ENCODE measurements at regions not wholly inside any gene's neighbourhood (a gene's known extent, or its start where the extent isn't known, plus 50 kb on each side); places are given as distances from the start of the nearest gene placed in this dataset. TPM values are rescaled to one million over a fixed set of nuclear protein-coding genes. Genes with fewer than 3 reads are reported as not detected.

DNA sequence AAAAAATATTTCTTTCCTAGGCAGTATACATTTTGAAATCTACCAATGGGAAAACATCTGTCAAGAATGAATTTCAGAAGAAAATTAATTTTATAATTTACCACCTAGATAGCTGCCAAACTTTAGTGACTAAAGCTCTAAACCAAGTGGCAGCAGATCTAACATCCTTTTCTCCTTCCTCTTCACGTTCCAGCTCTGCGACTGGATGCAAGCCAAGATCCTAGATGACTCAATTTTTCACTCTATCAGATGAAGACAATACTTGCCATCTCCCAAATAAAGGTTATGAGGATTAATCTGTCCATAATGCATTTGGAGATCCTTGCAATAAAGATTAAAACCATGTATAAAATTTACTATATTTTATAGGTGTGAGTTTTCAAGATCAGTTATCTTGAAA is 66.7 kb upstream of the MIR17HG start:
- Histone ChIP-seq H3K4me3 (ENCODE audit: low read depth, low read length) (no peak overlapping the region), H3K4me1 (ENCODE audit: control insufficient read depth, insufficient read depth, low read length) (no peaks in the 10 kb centered on the region), H3K27ac (ENCODE audit: low read depth, low read length) (no peak overlapping the region), H3K27me3 (ENCODE audit: control insufficient read depth, insufficient read depth, low read length) (no peaks in the 10 kb centered on the region), H3K36me3 (ENCODE audit: control insufficient read depth, insufficient read depth, low read length) (no peaks in the 10 kb centered on the region), H3K9me3 (ENCODE audit: control insufficient read depth, insufficient read depth, low read length) (no peaks in the 10 kb centered on the region)
- DNase-seq (ENCODE audit: low read depth in 4 of 6, low spot score in 6 of 6), result peak in 2 of 6 donors; percentile 3 to 4
- 54% methylated on average over 2 of the region's 2 CpGs for WGBS (ENCODE audit: insufficient coverage)

DNA sequence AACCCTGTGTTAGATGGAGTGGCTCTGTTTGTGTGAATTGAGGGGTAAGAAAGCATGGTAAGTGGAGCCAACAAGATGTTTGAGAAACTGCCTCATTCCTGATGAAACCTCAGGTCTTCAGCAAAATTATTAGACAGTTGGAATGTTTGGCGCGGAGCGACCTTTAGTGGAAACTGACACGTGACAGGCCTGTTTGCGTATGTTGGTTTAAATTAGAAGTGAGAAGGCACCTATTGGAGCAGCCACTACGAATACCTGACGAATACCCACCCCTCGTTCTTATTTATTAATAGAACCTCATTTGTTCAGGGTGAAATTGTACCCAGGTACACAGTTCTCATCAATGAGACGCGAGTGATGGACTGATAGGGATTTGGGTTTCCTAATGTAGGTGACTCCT is 63.2 kb upstream of the MIR17HG start:
- 98% methylated on average over 5 of the region's 10 CpGs for WGBS (ENCODE audit: insufficient coverage)
- Histone ChIP-seq H3K4me3 (ENCODE audit: low read depth, low read length) (no peak overlapping the region), H3K36me3 (ENCODE audit: control insufficient read depth, insufficient read depth, low read length) (no peaks in the 10 kb centered on the region), H3K27ac (ENCODE audit: low read depth, low read length) (no peak overlapping the region), H3K9me3 (ENCODE audit: control insufficient read depth, insufficient read depth, low read length) (no peaks in the 10 kb centered on the region), H3K4me1 (ENCODE audit: control insufficient read depth, insufficient read depth, low read length) (no peaks in the 10 kb centered on the region), H3K27me3 (ENCODE audit: control insufficient read depth, insufficient read depth, low read length) (no peaks in the 10 kb centered on the region)
- DNase-seq (ENCODE audit: low read depth in 4 of 6, low spot score in 6 of 6), result no peak

DNA sequence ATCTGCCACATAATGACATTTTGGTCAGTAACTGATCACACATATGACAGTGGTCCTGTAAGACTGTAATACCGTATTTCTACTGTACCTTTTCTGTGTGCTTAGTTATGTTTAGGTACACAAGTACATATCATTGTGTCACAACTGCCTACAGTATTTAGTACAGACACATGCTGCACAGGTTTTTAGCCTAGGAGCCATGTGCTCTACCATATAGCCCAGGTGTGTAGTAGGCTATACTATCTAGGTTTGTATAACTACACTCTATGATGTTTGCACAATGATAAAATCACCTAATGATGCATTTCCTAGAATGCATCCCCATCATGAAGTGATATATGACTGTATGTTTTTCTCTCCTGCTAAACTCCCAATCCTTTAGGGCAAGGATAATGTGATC is 61.2 kb upstream of the MIR17HG start:
- no CpG with 5 or more reads among the region's 1 CpG for WGBS (ENCODE audit: insufficient coverage)

GRCh38 chr13:91291078-91291477 is 56.4 kb upstream of the MIR17HG start:
- WGBS (ENCODE audit: insufficient coverage), result 56% methylated on average over 1 of the region's 2 CpGs
- H3K27ac ChIP-seq (ENCODE audit: low read depth, low read length), result no peak overlapping the region

More for the DNA sequence above, 61.2 kb upstream of the MIR17HG start:
- H3K36me3 ChIP-seq (ENCODE audit: control insufficient read depth, insufficient read depth, low read length), result no peaks in the 10 kb centered on the region
- no peak for DNase-seq (ENCODE audit: low read depth in 4 of 6, low spot score in 6 of 6)
- H3K4me3 ChIP-seq (ENCODE audit: low read depth, low read length), result no peak overlapping the region
- H3K9me3 ChIP-seq (ENCODE audit: control insufficient read depth, insufficient read depth, low read length), result no peaks in the 10 kb centered on the region
- no peaks in the 10 kb centered on the region for H3K4me1 ChIP-seq (ENCODE audit: control insufficient read depth, insufficient read depth, low read length)
- no peaks in the 10 kb centered on the region for H3K27me3 ChIP-seq (ENCODE audit: control insufficient read depth, insufficient read depth, low read length)
- no peak overlapping the region for H3K27ac ChIP-seq (ENCODE audit: low read depth, low read length)

DNA sequence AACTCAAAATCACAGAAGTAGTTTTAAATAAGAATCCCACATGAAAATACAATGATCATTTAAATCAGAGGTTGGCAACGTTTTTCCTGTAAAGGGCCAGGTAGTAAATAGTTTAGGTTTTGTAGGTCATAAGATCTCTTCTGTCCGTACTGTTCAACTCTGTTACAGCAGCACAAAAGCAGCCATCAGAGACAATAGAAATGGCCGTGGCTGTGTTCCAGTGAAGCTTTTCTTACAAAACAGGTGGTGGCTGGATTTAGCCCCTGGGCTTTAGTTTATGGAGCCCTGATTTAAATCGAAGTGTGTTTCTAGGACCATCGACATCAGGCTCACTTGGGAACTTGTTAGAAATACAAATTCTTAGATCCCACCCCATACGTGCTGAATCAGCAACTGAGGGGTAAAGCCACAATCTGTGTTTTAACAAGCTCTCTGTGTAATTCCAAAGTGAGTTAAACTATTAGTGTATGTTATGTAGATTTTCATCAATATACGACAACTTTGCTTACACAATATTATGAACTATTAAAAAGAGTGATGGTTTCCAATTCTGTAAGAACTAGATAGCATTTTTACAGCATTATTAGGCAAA is 54.8 kb upstream of the MIR17HG start:
- peak in 2 of 6 donors; percentile 8 to 39 for DNase-seq (ENCODE audit: low read depth in 4 of 6, low spot score in 6 of 6)
- H3K27me3 ChIP-seq (ENCODE audit: control insufficient read depth, insufficient read depth, low read length), result no peaks in the 10 kb centered on the region
- no peaks in the 10 kb centered on the region for H3K4me1 ChIP-seq (ENCODE audit: control insufficient read depth, insufficient read depth, low read length)
- no peaks in the 10 kb centered on the region for H3K36me3 ChIP-seq (ENCODE audit: control insufficient read depth, insufficient read depth, low read length)
- H3K9me3 ChIP-seq (ENCODE audit: control insufficient read depth, insufficient read depth, low read length), result no peaks in the 10 kb centered on the region
- H3K4me3 ChIP-seq (ENCODE audit: low read depth, low read length), result no peak overlapping the region
- H3K27ac ChIP-seq (ENCODE audit: low read depth, low read length), result no peak overlapping the region
- 20% methylated on average over 1 of the region's 7 CpGs for WGBS (ENCODE audit: insufficient coverage)

More at GRCh38 chr13:91291078-91291477, 56.4 kb upstream of the MIR17HG start:
- no peaks in the 10 kb centered on the region for H3K27me3 ChIP-seq (ENCODE audit: control insufficient read depth, insufficient read depth, low read length)
- DNase-seq (ENCODE audit: low read depth in 4 of 6, low spot score in 6 of 6), result no peak
- no peaks in the 10 kb centered on the region for H3K36me3 ChIP-seq (ENCODE audit: control insufficient read depth, insufficient read depth, low read length)
- no peak overlapping the region for H3K4me3 ChIP-seq (ENCODE audit: low read depth, low read length)
- H3K9me3 ChIP-seq (ENCODE audit: control insufficient read depth, insufficient read depth, low read length), result no peaks in the 10 kb centered on the region
- no peaks in the 10 kb centered on the region for H3K4me1 ChIP-seq (ENCODE audit: control insufficient read depth, insufficient read depth, low read length)

DNA sequence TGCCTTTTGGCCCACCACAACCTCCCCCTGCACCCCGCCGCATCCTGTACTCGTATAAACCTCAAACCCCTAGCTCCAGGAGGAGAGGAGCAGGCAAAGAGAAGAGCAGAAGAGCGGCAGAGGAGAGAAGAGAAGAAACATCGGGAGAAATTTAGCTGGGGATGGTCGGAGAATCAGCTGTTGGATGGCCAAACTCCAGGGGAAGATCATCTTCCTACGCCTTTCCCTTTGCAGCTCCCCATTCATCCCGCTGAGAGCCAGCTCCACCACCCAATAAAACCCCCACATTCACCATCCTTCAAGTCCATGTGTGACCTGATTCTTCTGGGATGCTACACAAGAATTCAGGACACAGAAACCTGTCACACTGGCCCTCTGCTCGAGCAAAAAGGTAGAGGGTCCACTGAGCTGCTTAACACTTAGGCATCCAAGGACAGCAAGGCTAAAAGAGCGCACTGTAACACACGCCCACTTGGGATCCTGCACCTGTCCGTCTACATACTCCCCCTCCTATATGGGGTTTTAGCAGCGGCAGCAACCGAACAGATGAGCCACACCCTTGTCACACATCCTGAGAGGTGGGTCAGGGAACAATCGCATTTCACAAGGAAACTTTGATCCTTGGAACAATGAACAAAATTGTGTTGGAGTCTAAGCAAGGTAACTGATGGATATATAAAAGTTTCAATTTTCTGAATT is 51.6 kb upstream of the MIR17HG start:
- no peaks in the 10 kb centered on the region for H3K4me1 ChIP-seq (ENCODE audit: control insufficient read depth, insufficient read depth, low read length)
- WGBS (ENCODE audit: insufficient coverage), result 87% methylated on average over 7 of the region's 15 CpGs
- no peak for DNase-seq (ENCODE audit: low read depth in 4 of 6, low spot score in 6 of 6)
- no peaks in the 10 kb centered on the region for H3K36me3 ChIP-seq (ENCODE audit: control insufficient read depth, insufficient read depth, low read length)
- H3K27me3 ChIP-seq (ENCODE audit: control insufficient read depth, insufficient read depth, low read length), result no peaks in the 10 kb centered on the region
- H3K4me3 ChIP-seq (ENCODE audit: low read depth, low read length), result no peak overlapping the region
- H3K27ac ChIP-seq (ENCODE audit: low read depth, low read length), result no peak overlapping the region
- H3K9me3 ChIP-seq (ENCODE audit: control insufficient read depth, insufficient read depth, low read length), result no peaks in the 10 kb centered on the region

DNA sequence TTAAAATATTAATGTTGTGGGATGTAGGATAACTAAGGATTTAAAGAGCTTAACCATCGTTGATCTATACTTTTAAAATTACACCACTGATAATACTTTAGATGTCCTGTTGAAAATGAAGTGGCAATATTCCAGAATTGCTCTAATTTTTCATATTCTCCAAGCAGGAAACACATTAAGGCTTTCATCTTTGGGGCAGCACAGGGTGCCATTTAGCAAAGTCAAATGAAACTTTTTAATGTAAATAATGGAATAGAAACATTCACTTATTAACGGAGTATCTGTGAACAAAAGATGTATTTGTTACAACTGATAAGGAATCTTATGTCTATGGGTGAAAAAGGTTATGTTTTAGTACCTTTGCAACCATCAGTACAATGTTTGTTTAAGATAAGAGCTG is 50.0 kb upstream of the MIR17HG start:
- H3K36me3 ChIP-seq (ENCODE audit: control insufficient read depth, insufficient read depth, low read length), result no peaks in the 10 kb centered on the region
- no peak overlapping the region for H3K27ac ChIP-seq (ENCODE audit: low read depth, low read length)
- no peaks in the 10 kb centered on the region for H3K27me3 ChIP-seq (ENCODE audit: control insufficient read depth, insufficient read depth, low read length)
- H3K9me3 ChIP-seq (ENCODE audit: control insufficient read depth, insufficient read depth, low read length), result no peaks in the 10 kb centered on the region
- no CpG with 5 or more reads among the region's 2 CpGs for WGBS (ENCODE audit: insufficient coverage)
- no peaks in the 10 kb centered on the region for H3K4me1 ChIP-seq (ENCODE audit: control insufficient read depth, insufficient read depth, low read length)
- DNase-seq (ENCODE audit: low read depth in 4 of 6, low spot score in 6 of 6), result peak in 1 of 6 donors; percentile 15
- H3K4me3 ChIP-seq (ENCODE audit: low read depth, low read length), result no peak overlapping the region

Small RNAs in the stretch of these regions (small RNA-seq; reads per million reads assigned to genes)
- gene AL445647.2 (ENCODE audit: low replicate concordance) (not detected), gene BRK1P2 (ENCODE audit: low replicate concordance) (not detected), gene RF00212 (ENCODE audit: low replicate concordance) (not detected), gene RNA5SP34 (ENCODE audit: low replicate concordance) (not detected), gene RNU6-75P (ENCODE audit: low replicate concordance) (not detected)

Measured in spinal cord (tissue), 10 donors.